Breast epithelium (tissue), 3 donors: ENCODE measurements at regions not wholly inside any gene's neighbourhood (a gene's known extent, or its start where the extent isn't known, plus 50 kb on each side); places are given as distances from the start of the nearest gene placed in this dataset.
"Not testable (repeated sequence)": the region's sequence is repeated elsewhere in the genome, so short reads cannot be mapped to it uniquely, and the experiment has no call there.

Experiments used
- POLR2A ChIP-seq: fragments of 450-650 bp; IDR thresholded peaks from one replicate; pipeline ENCODE4 v1.6.1; 2016; ENCODE audit warnings: antibody characterized with exemption, mild to moderate bottlenecking, moderate library complexity
- TF ChIP-seq, protein P1 (sequence below), 3 donors: fragments of 450-650 bp; IDR thresholded peaks; one replicate each; pipeline ENCODE4 v1.5.1; 2016 to 2017; ENCODE audit warnings: antibody characterized with exemption in 3 of 3, mild to moderate bottlenecking in 3 of 3, moderate library complexity in 3 of 3

DNA sequence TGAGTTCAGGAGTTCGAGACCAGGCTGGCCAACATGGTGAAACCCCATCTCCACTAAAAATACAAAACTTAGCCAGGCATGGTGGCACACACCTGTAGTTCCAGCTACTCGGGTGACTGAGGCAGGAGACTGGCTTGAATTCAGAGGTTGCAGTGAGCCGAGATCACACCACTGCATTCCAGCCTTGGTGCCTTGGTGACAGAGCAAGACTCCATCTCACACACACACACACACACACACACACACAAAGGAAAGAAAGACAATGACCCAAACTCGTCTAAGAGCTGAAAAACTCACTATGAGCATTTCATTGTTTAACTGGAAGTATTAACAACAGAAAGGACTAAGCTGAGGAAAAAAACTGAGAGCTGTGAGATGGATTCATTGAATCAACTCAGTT is 95.6 kb upstream of the ANKRD20A1 start:
- TF ChIP-seq, protein P1, sequence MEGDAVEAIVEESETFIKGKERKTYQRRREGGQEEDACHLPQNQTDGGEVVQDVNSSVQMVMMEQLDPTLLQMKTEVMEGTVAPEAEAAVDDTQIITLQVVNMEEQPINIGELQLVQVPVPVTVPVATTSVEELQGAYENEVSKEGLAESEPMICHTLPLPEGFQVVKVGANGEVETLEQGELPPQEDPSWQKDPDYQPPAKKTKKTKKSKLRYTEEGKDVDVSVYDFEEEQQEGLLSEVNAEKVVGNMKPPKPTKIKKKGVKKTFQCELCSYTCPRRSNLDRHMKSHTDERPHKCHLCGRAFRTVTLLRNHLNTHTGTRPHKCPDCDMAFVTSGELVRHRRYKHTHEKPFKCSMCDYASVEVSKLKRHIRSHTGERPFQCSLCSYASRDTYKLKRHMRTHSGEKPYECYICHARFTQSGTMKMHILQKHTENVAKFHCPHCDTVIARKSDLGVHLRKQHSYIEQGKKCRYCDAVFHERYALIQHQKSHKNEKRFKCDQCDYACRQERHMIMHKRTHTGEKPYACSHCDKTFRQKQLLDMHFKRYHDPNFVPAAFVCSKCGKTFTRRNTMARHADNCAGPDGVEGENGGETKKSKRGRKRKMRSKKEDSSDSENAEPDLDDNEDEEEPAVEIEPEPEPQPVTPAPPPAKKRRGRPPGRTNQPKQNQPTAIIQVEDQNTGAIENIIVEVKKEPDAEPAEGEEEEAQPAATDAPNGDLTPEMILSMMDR (IDR thresholded peaks at IDR 0.05), result not testable (repeated sequence)
- not testable (repeated sequence) for TF ChIP-seq POLR2A
